ENCODE measurements at regions not wholly inside any gene's neighbourhood (a gene's known extent, or its start where the extent isn't known, plus 50 kb on each side); places are given as distances from the start of the nearest gene placed in this dataset.

DNA sequence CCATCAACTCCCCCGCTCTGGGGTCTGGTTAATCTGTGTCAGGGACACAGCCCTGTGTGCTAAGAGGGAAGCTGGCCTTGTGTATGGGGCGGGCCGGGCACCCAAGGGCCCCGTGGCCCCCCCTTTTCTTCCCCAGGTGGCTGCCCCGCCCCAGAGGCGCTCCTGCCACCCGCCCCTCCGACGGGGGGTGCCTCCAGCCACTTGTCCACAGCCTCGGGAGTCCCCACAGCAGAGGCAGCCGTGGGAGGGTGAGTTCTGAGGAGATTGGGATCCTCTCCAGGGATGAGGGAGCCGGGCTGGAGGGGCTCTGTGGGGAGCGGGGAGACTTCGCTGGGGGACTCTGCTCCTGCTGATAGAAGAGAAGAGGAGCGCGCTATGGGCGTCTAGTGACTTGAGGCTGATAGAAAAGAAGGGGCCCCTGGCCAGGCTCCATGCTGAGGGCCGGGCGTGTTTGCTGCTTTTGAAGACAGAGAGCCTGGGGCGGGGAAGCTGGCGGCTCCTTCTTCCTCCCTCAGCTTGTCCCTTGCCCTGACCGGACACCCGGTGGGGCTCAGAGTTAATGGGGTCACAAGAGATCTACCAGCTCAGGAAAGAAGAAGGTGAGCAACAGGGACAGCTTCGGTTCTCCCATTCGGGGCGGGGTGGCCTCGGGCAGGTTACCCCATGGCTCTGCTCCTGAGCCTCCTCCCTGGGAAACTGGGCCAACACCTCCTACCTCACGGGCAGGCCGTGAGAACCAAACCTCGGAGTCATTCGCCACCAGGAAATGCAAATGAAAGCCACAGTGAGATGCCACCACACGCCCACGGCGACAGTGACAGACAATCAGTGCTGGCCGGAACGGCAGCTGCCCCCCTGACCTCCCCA, 89.4 kb upstream of the TAF1B start:
- TF ChIP-seq CTCF (IDR thresholded peaks at IDR 0.05; ENCODE audit: low read depth, low read length) (no peak), EZH2phosphoT487 (IDR thresholded peaks at IDR 0.05; ENCODE audit: low read depth) (no peak)
